Choroid plexus epithelial cell (primary cell): ENCODE measurements at regions not wholly inside any gene's neighbourhood (a gene's known extent, or its start where the extent isn't known, plus 50 kb on each side); places are given as distances from the start of the nearest gene placed in this dataset.
A peak's percentile ranks its signal among the peaks of the same experiment; 100 is the strongest.

Experiments
- DNase-seq: peaks from one replicate; pipeline ENCODE4 v3.0.0-alpha.2; 2010; ENCODE audit warnings: low read depth
- H3K4me3 ChIP-seq: 2 replicates; pipeline ENCODE4 v1.5.1; 2011; ENCODE audit warnings: low read depth, mild to moderate bottlenecking, control low read depth, low read length, moderate library complexity
- CTCF ChIP-seq: conservative IDR thresholded peaks from 2 replicates; pipeline ENCODE4 v1.5.1; 2011; ENCODE audit warnings: low read depth, mild to moderate bottlenecking, control low read depth, inconsistent platforms, low read length, moderate library complexity

GRCh38 chr5:174355208-174355612 lies 309.7 kb downstream of the NSG2 start:
- DNase-seq, result peak; percentile 85
- TF ChIP-seq CTCF, result no peak
- H3K4me3 ChIP-seq, result no peak overlapping the region

- no peak overlapping the region for H3K4me3 ChIP-seq
- no peak for TF ChIP-seq CTCF
- DNase-seq, result no peak
Measured at GRCh38 chr5:174355995-174356394, 310.5 kb downstream of the NSG2 start.

GRCh38 chr5:174356536-174356935 lies 311.0 kb downstream of the NSG2 start:
- no peak for DNase-seq
- no peak overlapping the region for H3K4me3 ChIP-seq

GRCh38 chr5:174358276-174358675 lies 312.8 kb downstream of the NSG2 start:
- DNase-seq, result no peak
- TF ChIP-seq CTCF, result no peak
- no peak overlapping the region for H3K4me3 ChIP-seq

More at GRCh38 chr5:174356536-174356935, 311.0 kb downstream of the NSG2 start:
- TF ChIP-seq CTCF, result no peak

GRCh38 chr5:174359071-174359470 lies 313.6 kb downstream of the NSG2 start:
- DNase-seq, result no peak
- no peak for TF ChIP-seq CTCF
- H3K4me3 ChIP-seq, result no peak overlapping the region

GRCh38 chr5:174362514-174362913 lies 317.0 kb downstream of the NSG2 start:
- DNase-seq, result no peak
- TF ChIP-seq CTCF, result no peak
- no peak overlapping the region for H3K4me3 ChIP-seq

- H3K4me3 ChIP-seq, result no peak overlapping the region
- no peak for TF ChIP-seq CTCF
- DNase-seq, result no peak
Measured at GRCh38 chr5:174363934-174364333, 318.4 kb downstream of the NSG2 start.
